NCI-H1436 treated with DMSO at 0.1 percent for 48 hours (cell line): ENCODE measurements at regions not wholly inside any gene's neighbourhood (a gene's known extent, or its start where the extent isn't known, plus 50 kb on each side); places are given as distances from the start of the nearest gene placed in this dataset.

Source experiments
- DNase-seq: peaks from one replicate; lab custom pipeline; 2025; lab: John Stamatoyannopoulos, UW

DNA sequence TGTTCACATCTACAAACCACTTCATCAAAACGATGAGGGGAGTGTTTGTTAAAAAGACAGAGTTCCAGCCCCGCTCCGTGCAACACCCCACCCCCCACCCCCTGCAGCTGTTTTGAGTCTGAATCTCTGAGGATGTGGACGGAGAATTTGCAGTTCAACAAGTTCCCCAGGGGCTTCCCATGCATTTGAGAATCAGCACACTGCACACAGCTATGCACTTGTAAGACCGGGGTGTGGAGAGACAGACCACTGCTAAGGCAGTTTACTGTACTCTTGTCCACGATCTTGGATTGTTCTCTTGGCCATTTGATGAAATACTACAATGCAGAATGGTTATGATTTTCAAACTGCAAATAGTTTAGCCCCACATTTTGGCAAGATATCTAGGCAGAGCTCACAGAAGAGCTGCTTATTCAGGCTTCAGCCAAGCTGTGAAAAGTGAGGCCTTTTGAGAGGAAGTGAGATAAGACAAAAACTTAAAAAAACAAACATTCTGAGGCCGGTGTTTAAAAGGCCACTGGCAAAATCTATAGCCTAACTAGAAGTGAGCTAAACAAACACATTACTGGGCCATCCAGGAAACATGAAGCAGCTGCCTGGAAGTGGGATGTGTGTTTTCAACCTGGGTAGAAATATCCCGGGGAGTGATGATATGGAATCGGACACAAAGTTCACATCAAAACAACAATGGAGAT, 308.2 kb upstream of the ADAMTS9 start:
- no peak for DNase-seq

- DNase-seq, result no peak
These were observed 306.0 kb upstream of the ADAMTS9 start for GRCh38 chr3:64993781-64994180.

DNA sequence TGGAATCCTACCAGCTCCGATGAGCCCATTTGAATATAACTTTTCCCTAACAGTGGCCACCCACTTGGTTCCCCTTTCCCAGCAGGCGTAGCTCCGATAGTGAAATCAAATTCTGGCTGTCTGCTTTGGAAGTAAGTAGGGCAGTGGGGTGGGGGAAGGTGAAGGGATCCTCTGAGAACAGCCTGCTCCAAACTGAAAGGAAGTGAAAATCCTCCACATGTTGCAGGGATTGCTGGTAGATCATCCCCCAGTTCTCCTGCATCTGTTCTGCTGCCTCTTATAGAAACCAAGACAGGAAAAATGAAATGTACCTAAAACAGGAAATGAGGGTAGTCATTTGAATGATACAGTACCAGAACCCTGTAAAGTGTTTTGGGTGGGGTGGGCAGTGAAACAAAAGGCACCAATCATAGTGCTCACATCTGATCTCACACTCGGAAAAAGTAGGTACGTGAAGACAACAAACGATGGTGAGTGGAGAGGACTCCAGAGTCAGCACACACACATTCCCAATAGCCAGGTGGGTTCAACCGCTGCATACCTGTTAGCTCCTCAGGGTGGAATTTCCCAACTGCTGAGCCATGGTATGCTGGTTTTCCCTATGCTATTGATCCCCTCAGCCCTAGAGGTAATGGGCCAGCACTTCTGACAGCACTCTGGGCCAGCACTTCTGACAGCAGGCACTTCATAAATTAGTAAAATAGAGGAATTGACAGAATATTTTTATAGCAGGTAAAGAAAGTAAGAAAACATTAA, 304.9 kb upstream of the ADAMTS9 start:
- DNase-seq, result no peak

GRCh38 chr3:64988188-64988587, 300.4 kb upstream of the ADAMTS9 start:
- no peak for DNase-seq

- no peak for DNase-seq
These were observed 299.9 kb upstream of the ADAMTS9 start for GRCh38 chr3:64987726-64988125.

DNA sequence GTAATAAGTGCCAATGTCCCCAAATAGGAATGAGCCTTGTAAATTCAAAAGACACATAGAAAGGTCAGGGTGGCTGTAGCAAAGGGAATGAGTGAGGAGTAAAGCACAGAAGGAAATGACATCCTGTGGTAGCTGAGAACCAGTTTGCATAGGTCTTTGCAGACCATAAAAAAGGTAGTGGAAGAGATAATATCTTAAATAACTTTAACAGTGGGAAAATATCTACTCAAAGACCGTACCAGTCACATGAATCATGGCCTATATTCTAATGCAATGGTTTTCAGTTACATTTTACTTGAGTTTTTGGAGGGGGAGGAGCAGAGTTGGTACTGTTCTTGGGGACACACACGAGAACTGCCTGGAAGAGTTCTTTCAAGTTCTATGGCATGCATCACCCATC, 297.3 kb upstream of the ADAMTS9 start:
- no peak for DNase-seq

GRCh38 chr3:64983583-64984359, 296.0 kb upstream of the ADAMTS9 start:
- no peak for DNase-seq

DNA sequence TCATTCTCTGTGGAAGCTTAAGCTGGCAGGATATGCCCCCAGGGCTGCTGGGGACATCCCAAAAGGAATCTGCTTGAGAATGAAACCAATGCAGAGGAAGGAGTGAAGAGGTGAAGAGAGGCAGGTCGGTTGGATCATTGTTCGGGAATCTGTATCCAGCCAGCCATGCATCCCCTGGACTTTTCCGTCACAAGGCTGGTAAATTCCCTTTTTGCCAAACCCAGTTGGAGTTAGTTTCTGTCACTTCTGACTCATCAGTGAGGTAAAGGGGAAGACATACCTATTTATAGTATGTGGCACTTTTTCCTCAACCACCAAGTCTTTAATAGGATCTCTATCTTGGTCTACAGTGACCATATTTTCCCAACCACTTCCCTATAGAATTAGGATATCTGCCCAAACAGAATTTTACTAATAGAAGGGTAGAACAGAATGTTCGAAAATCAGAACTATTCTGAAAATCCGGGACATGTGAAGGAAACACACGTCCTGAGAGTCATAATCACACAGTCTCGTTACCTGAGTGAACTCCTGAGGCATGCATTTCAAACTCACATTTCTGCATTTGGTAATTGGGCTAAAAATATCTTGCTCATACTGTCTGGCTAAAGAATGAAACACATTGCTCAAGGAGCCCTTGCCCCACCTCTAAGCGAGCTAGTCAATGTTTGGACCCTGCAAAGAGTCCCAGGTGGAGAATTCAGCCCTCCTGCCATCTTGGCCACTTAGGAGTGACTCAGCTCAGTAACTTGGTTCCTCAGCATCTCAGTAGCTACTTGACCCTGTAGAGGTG, 289.7 kb upstream of the ADAMTS9 start:
- no peak for DNase-seq

DNA sequence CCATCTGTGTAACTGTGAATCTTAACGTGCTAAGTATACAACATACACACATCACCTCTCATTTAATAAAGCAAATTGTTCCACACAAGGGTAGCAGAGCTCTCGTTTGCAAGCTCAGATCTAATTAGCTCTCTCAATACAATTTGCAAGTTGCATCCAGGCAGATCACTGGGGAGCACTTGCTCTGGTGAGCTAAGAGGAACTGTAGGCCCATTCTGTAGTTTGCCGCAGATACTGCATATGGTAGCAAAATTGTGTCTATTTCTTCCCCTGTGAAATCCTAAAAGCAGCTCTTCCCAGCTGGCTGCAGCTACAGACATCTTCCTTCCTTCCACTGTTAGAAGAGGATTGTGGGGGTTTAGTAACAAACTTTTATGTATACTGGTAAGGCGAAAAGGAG, 288.7 kb upstream of the ADAMTS9 start:
- DNase-seq, result no peak

DNA sequence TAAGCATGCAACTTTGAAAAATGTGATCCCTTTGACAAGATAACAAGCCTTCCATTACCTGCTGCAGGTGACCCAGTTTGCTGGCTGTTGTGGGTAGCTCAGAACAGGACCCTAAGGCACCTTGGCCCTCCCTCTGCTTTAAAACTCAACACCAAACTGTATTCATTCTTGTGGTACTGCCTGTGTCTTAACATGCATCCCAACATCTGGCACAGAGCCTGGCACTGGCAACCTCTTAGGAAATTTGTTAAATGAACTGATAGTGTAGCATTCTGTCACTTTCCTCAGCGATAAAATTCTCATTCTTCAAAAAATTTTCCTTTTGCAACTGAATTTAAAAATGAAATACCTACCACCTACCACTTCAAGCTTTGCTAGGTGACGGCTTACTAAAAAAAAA, 287.3 kb upstream of the ADAMTS9 start:
- DNase-seq, result no peak

GRCh38 chr3:64974401-64974800, 286.6 kb upstream of the ADAMTS9 start:
- no peak for DNase-seq

GRCh38 chr3:64972793-64973192, 285.0 kb upstream of the ADAMTS9 start:
- no peak for DNase-seq

DNA sequence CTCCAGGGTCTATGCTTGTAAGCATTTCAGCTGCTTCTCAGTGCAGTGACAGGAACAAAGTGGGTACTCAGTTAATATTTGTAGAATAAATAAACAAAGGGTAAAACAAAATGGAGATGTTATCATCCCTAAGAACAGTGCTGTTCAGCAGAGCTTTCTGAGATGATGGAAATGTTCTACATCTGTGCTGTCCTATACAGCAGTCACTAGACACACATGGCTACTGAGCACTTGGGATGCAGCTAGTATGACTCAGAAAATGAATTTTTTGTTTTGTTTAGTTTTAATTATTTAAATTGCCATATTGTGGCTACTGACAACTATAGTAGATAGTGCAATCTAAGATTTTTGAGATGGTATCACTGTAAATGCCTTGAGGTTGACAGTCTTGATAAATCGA, 283.8 kb upstream of the ADAMTS9 start:
- no peak for DNase-seq

- DNase-seq, result no peak
These were observed 282.8 kb upstream of the ADAMTS9 start for GRCh38 chr3:64970634-64971033.

DNA sequence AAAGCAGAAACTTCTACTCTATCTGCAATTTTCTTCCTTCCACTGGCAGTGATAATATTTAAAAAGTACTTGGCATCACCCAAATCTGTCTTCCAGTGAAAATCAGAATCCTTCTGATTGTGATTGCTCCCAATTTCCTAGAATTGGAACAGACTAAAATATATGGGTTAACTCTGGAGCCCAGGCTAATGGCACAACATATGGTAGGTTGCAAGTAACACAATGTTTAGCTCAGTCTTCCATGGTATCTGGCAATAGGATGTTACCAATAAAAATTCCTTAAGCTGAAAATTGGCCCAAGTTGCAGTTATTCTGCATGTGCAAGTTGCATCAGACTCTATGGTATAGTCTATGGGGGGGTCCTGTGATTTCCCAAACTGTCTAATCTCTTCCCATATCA, 273.5 kb upstream of the ADAMTS9 start:
- DNase-seq, result no peak

DNA sequence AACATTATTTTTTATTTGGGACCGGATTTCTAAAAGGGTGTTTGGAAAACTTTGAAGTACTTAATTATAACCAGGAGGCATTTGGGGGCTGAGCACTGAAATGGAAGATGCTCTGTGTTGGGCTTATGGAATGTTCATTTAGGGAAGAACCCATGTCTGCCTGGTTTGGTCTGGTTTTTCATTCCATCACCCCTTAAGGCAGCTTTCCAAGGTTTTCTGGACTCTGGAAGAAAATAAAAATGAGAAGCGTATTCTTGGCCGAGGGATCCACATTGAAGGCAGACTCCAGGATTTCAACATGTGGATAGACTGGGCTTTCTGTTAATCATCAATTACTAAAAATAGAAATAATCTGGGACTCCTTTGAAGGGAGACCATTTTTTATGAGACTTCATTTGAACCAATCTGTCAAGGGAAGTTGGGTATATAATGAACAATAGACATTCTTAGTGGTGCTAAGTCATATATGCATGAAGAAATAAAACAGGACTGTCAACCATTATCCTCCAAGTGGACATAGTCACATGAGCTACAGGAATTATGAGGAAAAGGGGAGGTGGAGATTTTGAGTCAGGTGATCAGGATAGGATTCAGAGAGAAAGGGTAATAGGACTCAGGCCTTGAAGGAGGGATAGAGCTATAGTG, 270.5 kb upstream of the ADAMTS9 start:
- DNase-seq, result no peak

GRCh38 chr3:64957408-64958198, 269.8 kb upstream of the ADAMTS9 start:
- DNase-seq, result no peak

GRCh38 chr3:64956711-64957325, 269.0 kb upstream of the ADAMTS9 start:
- no peak for DNase-seq

DNA sequence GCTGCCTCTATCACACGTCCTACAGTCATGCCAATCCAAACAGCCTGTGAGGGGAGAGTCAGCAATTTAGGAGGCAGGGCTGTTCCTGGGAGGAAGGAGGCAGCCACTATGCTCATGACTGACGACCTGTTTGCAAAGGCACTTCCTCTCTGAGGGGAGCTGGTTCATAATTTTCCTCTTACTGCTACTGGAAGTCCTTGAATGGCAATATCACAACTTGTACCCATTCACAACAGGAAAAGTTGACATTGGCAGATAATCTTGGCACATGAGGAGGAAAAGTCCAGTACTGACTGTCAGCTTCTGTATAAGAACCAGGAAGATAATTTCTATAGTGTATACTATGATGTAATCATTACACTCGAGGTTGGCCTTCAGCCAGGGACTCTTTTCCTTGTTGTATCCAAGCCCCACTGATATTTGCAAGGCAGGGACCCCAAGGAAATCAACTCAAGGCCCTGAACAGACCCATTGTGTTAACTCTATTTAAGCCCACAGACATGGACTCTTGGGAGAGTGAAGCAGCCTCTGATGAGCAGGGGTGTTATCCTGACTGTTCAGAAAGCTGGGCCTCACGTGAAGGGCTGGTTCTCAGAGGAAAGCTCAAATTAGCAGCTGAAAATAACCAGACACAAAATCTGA, 267.3 kb upstream of the ADAMTS9 start:
- no peak for DNase-seq

- no peak for DNase-seq
These were observed 257.4 kb upstream of the ADAMTS9 start for GRCh38 chr3:64945171-64945729.
